ENCODE measurements at regions not wholly inside any gene's neighbourhood (a gene's known extent, or its start where the extent isn't known, plus 50 kb on each side); places are given as distances from the start of the nearest gene placed in this dataset.

- DNase-seq: no peak
These were observed 1620.9 kb downstream of the FAM181B start for GRCh38 chr11:81112718-81113117.

- DNase-seq: no peak
These were observed 1629.6 kb downstream of the FAM181B start for GRCh38 chr11:81104051-81104450.

GRCh38 chr11:81098471-81098870 lies 1635.2 kb downstream of the FAM181B start:
- DNase-seq: no peak

GRCh38 chr11:81092522-81092921 lies 1641.1 kb downstream of the FAM181B start:
- no peak for DNase-seq

GRCh38 chr11:81089242-81089641 lies 1644.4 kb downstream of the FAM181B start:
- no peak for DNase-seq

- no peak for DNase-seq
These were observed 1639.6 kb upstream of the TENM4 start for GRCh38 chr11:81080476-81080875.

- DNase-seq: no peak
These were observed 1631.4 kb upstream of the TENM4 start for GRCh38 chr11:81072273-81072672.

- DNase-seq: no peak
These were observed 1630.8 kb upstream of the TENM4 start for GRCh38 chr11:81071606-81072005.

- no peak for DNase-seq
These were observed 1630.1 kb upstream of the TENM4 start for GRCh38 chr11:81070948-81071347.

- no peak for DNase-seq
These were observed 1618.5 kb upstream of the TENM4 start for GRCh38 chr11:81059356-81059755.

GRCh38 chr11:81052344-81053158 lies 1611.7 kb upstream of the TENM4 start:
- no peak for DNase-seq

GRCh38 chr11:81039916-81040524 lies 1599.2 kb upstream of the TENM4 start:
- no peak for DNase-seq

GRCh38 chr11:81036168-81036870 lies 1595.5 kb upstream of the TENM4 start:
- DNase-seq: no peak

- no peak for DNase-seq
These were observed 1593.1 kb upstream of the TENM4 start for GRCh38 chr11:81033779-81034540.

- no peak for DNase-seq
These were observed 1592.1 kb upstream of the TENM4 start for GRCh38 chr11:81032906-81033305.

GRCh38 chr11:81030186-81030585 lies 1589.4 kb upstream of the TENM4 start:
- DNase-seq: no peak

GRCh38 chr11:81026032-81026431 lies 1585.2 kb upstream of the TENM4 start:
- no peak for DNase-seq

- no peak for DNase-seq
These were observed 1581.2 kb upstream of the TENM4 start for GRCh38 chr11:81022057-81022456.

- no peak for DNase-seq
These were observed 1569.8 kb upstream of the TENM4 start for GRCh38 chr11:81010631-81011030.

- DNase-seq: no peak
These were observed 1566.2 kb upstream of the TENM4 start for GRCh38 chr11:81007046-81007445.

GRCh38 chr11:81005595-81005994 lies 1564.8 kb upstream of the TENM4 start:
- no peak for DNase-seq

GRCh38 chr11:81004576-81004975 lies 1563.7 kb upstream of the TENM4 start:
- no peak for DNase-seq

- no peak for DNase-seq
These were observed 1561.5 kb upstream of the TENM4 start for GRCh38 chr11:81002374-81002773.
